Head of caudate nucleus (tissue), 42 donors: ENCODE measurements at regions not wholly inside any gene's neighbourhood (a gene's known extent, or its start where the extent isn't known, plus 50 kb on each side); places are given as distances from the start of the nearest gene placed in this dataset.
"Not testable (repeated sequence)": the region's sequence is repeated elsewhere in the genome, so short reads cannot be mapped to it uniquely, and the experiment has no call there.

Experiments used
- DNase-seq, 42 donors: peaks; one replicate each; pipeline versions ENCODE4 v3.0.0 to v3.0.0-alpha.2; 2020 to 2021; ENCODE audit warnings: mixed read lengths in 7 of 42
- intact Hi-C: fragments of 100-400 bp; cut with DNase I; formaldehyde crosslinking; loops from one replicate; pipeline ENCODE4 v1.15.0; 2022

GRCh38 chr13:23947893-23948292, 50.6 kb upstream of the C1QTNF9B start:
- intact Hi-C loops: no loop called here
- no peak for DNase-seq

GRCh38 chr13:23949200-23949599, 51.9 kb upstream of the C1QTNF9B start:
- no peak for DNase-seq
- intact Hi-C loops: no loop called here

- no peak for DNase-seq
- intact Hi-C loops: no loop called here
Observed at GRCh38 chr13:23949736-23950135, 52.4 kb upstream of the C1QTNF9B start.

GRCh38 chr13:23950736-23951510, 53.6 kb upstream of the C1QTNF9B start:
- intact Hi-C loops: no loop called here
- DNase-seq: no peak

GRCh38 chr13:23952796-23953195, 55.5 kb upstream of the C1QTNF9B start:
- intact Hi-C loops: no loop called here
- DNase-seq: no peak

- intact Hi-C loops: no loop called here
- no peak for DNase-seq
Observed at GRCh38 chr13:23953860-23954512, 56.7 kb upstream of the C1QTNF9B start.

- intact Hi-C loops: no loop called here
Observed at GRCh38 chr13:23955064-23955463, 57.8 kb upstream of the C1QTNF9B start.

GRCh38 chr13:23956106-23956505, 58.8 kb upstream of the C1QTNF9B start:
- intact Hi-C loops: no loop called here
- DNase-seq: no peak

More at GRCh38 chr13:23955064-23955463, 57.8 kb upstream of the C1QTNF9B start:
- no peak for DNase-seq

- DNase-seq: no peak
Observed at GRCh38 chr13:23957981-23958380, 60.7 kb upstream of the C1QTNF9B start.

GRCh38 chr13:23959231-23959862, 62.0 kb upstream of the C1QTNF9B start:
- intact Hi-C loops: no loop called here
- no peak for DNase-seq

More at GRCh38 chr13:23957981-23958380, 60.7 kb upstream of the C1QTNF9B start:
- intact Hi-C loops: no loop called here

GRCh38 chr13:23960566-23961156, 63.4 kb upstream of the C1QTNF9B start:
- peak in 18 of 42 donors; percentile 28 to 78 (median 56) for DNase-seq
- intact Hi-C loops: no loop called here

- intact Hi-C loops: no loop called here
- no peak for DNase-seq
Observed at GRCh38 chr13:23963184-23963931, 66.1 kb upstream of the C1QTNF9B start.

GRCh38 chr13:23963947-23964346, 66.6 kb upstream of the C1QTNF9B start:
- intact Hi-C loops: no loop called here
- DNase-seq: no peak

- intact Hi-C loops: no loop called here
- DNase-seq: peak in 1 of 42 donors; percentile 44
Observed at GRCh38 chr13:23965346-23965745, 68.0 kb upstream of the C1QTNF9B start.

GRCh38 chr13:23966221-23966690, 69.0 kb upstream of the C1QTNF9B start:
- DNase-seq: peak in 1 of 42 donors; percentile 44
- intact Hi-C loops: no loop called here

- intact Hi-C loops: no loop called here
- DNase-seq: peak in 1 of 42 donors; percentile 42
Observed at GRCh38 chr13:23966691-23967615, 69.7 kb upstream of the C1QTNF9B start.

- DNase-seq, intact Hi-C loops: not testable (repeated sequence)
Observed at GRCh38 chr13:23967792-23968191, 70.5 kb upstream of the C1QTNF9B start.

GRCh38 chr13:23969647-23970046, 72.3 kb upstream of the C1QTNF9B start:
- intact Hi-C loops: no loop called here
- DNase-seq: peak in 1 of 42 donors; percentile 41
